HepG2 (cell line): ENCODE measurements at regions not wholly inside any gene's neighbourhood (a gene's known extent, or its start where the extent isn't known, plus 50 kb on each side); places are given as distances from the start of the nearest gene placed in this dataset.

Source experiments
- ATAC-seq: fragments of 200-7000 bp; cut with Tn5 transposase; 3 replicates; pipeline ENCODE4 v1.9.1; 2020; ENCODE audit warnings: mild to moderate bottlenecking, moderate library complexity
- BruUV-seq: library from RNA; stranded (reverse); fragments of 400-500 nt; replicated peaks from 2 replicates; lab custom pipeline; 2021; lab: Mats Ljungman, UMichigan
- CTCF ChIA-PET: fragments of 300-600 bp; formaldehyde crosslinking; extraction: SDS; loops from one replicate; lab custom pipeline; 2021; ENCODE audit warnings: low total read pairs, inconsistent platforms, low intra/inter-chr PET ratio; lab: Yijun Ruan, JAX
- POLR2A ChIA-PET: fragments of 350-600 bp; sonication (Branson Sonifier 250); formaldehyde crosslinking; loops from one replicate; lab custom pipeline; 2020; ENCODE audit warnings: antibody characterized with exemption, inconsistent platforms; lab: Yijun Ruan, JAX
- DNase-seq: peaks from one replicate; pipeline ENCODE4 v3.0.0-alpha.2; 2015; ENCODE audit warnings: low spot score
- FAIRE-seq: peaks from 3 replicates; lab custom pipeline; 2011; peaks lifted over from hg19 to GRCh38; lab: Jason Lieb, UNC
- H2AFZ ChIP-seq: one replicate; pipeline ENCODE4 v1.6.1; 2011; ENCODE audit warnings: low read length, inconsistent platforms
- H3K27ac ChIP-seq: fragments of 300-600 bp; 3 replicates; pipeline ENCODE4 v1.8.0; 2011; ENCODE audit warnings: mixed run types, mild to moderate bottlenecking, mixed read lengths, low read length, inconsistent platforms; ENCODE audit not compliant: insufficient read depth; ENCODE audit errors: extremely low read length
- H3K27me3 ChIP-seq, 2 experiments: fragments of 200-600 bp in 1 of 2; 2 replicates in 1 of 2; 3 replicates in 1 of 2; pipeline versions ENCODE4 v1.6.0 to v1.8.0; 2011; ENCODE audit warnings: low read length in 2 of 2, mild to moderate bottlenecking in 2 of 2, moderate library complexity in 2 of 2, inconsistent platforms in 1 of 2; ENCODE audit not compliant: insufficient read depth in 2 of 2, control insufficient read depth in 1 of 2
- H3K36me3 ChIP-seq, 2 experiments: fragments of 200-600 bp in 1 of 2; replicated peaks in 1 of 2; 2 replicates in 1 of 2; 3 replicates in 1 of 2; pipeline versions ENCODE4 v1.5.1 to v1.8.0; 2011; ENCODE audit warnings: low read length in 2 of 2, inconsistent platforms in 1 of 2; ENCODE audit not compliant: insufficient read depth in 2 of 2, control insufficient read depth in 1 of 2
- H3K4me1 ChIP-seq: 2 replicates; pipeline ENCODE4 v1.5.1; 2012; ENCODE audit warnings: low read length, inconsistent platforms; ENCODE audit not compliant: insufficient read depth
- H3K4me2 ChIP-seq: 2 replicates; pipeline ENCODE4 v1.6.0; 2011; ENCODE audit warnings: low read depth, low read length, inconsistent platforms
- H3K4me3 ChIP-seq, 3 experiments: fragments of 200-600 bp in 1 of 3; sonication (generic), shearing (Covaris generic) in 1 of 3; replicated peaks in 1 of 3; 2 replicates each; pipeline ENCODE4 v1.5.1; 2011 to 2016; ENCODE audit warnings: low read length in 3 of 3, inconsistent platforms in 2 of 3, low read depth in 2 of 3, mild to moderate bottlenecking in 2 of 3, control low read depth in 1 of 3, mixed read lengths in 1 of 3; ENCODE audit not compliant: insufficient read depth in 1 of 3
- H3K79me2 ChIP-seq: one replicate; pipeline ENCODE4 v1.6.1; 2011; ENCODE audit warnings: low read length, inconsistent platforms; ENCODE audit not compliant: insufficient read depth
- H3K9ac ChIP-seq: 2 replicates; pipeline ENCODE4 v1.6.0; 2011; ENCODE audit warnings: mild to moderate bottlenecking, low read depth, low read length, inconsistent platforms; ENCODE audit not compliant: insufficient read depth
- H3K9me3 ChIP-seq: 2 replicates; pipeline ENCODE4 v1.5.1; 2012; ENCODE audit warnings: mild to moderate bottlenecking, low read length
- H4K20me1 ChIP-seq: 2 replicates; pipeline ENCODE4 v1.6.0; 2011; ENCODE audit warnings: inconsistent platforms, mild to moderate bottlenecking, low read length, moderate library complexity; ENCODE audit not compliant: insufficient read depth
- ARNT2 ChIP-seq: sonication (generic); formaldehyde crosslinking; IDR thresholded peaks from 2 replicates; pipeline ENCODE4 v1.8.0; 2022; ENCODE audit warnings: mild to moderate bottlenecking, low read depth, missing genetic modification reagents, moderate library complexity
- BHLHE40 ChIP-seq: IDR thresholded peaks from 2 replicates; pipeline ENCODE4 v1.6.1; 2011; ENCODE audit warnings: low read length, improper control_type of control experiment
- HDAC6 ChIP-seq: fragments of 200-600 bp; sonication (generic); IDR thresholded peaks from 2 replicates; pipeline ENCODE4 v1.7.0; 2017; ENCODE audit warnings: mild to moderate bottlenecking, antibody characterized with exemption, low read length, low read depth
- HIVEP1 ChIP-seq: sonication (generic); formaldehyde crosslinking; IDR thresholded peaks from 2 replicates; pipeline ENCODE4 v1.4.0; 2020; ENCODE audit warnings: mild to moderate bottlenecking, missing genetic modification reagents
- MYC ChIP-seq: sonication (generic); formaldehyde crosslinking; IDR thresholded peaks from 2 replicates; pipeline ENCODE4 v1.9.0; 2021; ENCODE audit warnings: missing genetic modification reagents, borderline replicate concordance
- PRMT3 ChIP-seq: sonication (generic); formaldehyde crosslinking; IDR thresholded peaks from 2 replicates; pipeline ENCODE4 v1.8.1; 2022; ENCODE audit warnings: low read depth, mild to moderate bottlenecking, moderate library complexity, missing genetic modification reagents, borderline replicate concordance
- SATB2 ChIP-seq: sonication (generic); formaldehyde crosslinking; IDR thresholded peaks from 2 replicates; pipeline ENCODE4 v1.5.0; 2020; ENCODE audit warnings: missing genetic modification reagents
- TP53 ChIP-seq: sonication (generic); formaldehyde crosslinking; conservative IDR thresholded peaks from 2 replicates; pipeline ENCODE4 v1.4.0; 2020; ENCODE audit warnings: missing genetic modification reagents
- YEATS2 ChIP-seq: sonication (generic); formaldehyde crosslinking; IDR thresholded peaks from 2 replicates; pipeline ENCODE4 v1.4.0; 2020; ENCODE audit warnings: missing genetic modification reagents, borderline replicate concordance
- ZBTB20 ChIP-seq: sonication (generic); formaldehyde crosslinking; IDR thresholded peaks from 2 replicates; pipeline ENCODE4 v1.8.1; 2023; ENCODE audit warnings: missing genetic modification reagents, low read depth, mild to moderate bottlenecking, borderline replicate concordance
- ZNF124 ChIP-seq: sonication (generic); formaldehyde crosslinking; IDR thresholded peaks from 2 replicates; pipeline ENCODE4 v1.4.0; 2020; ENCODE audit warnings: missing genetic modification reagents
- ZNF326 ChIP-seq: sonication (generic); formaldehyde crosslinking; IDR thresholded peaks from 2 replicates; pipeline ENCODE4 v1.4.0; 2020; ENCODE audit warnings: missing genetic modification reagents, borderline replicate concordance
- ZNF841 ChIP-seq: sonication (generic); formaldehyde crosslinking; IDR thresholded peaks from 2 replicates; pipeline ENCODE4 v1.8.1; 2023; ENCODE audit warnings: missing genetic modification reagents, borderline replicate concordance
- WGBS: methylation state at CpG from one replicate; pipeline ENCODE4 v1.1.6; 2017; ENCODE audit warnings: low lambda C conversion rate; 5-methylcytosine and 5-hydroxymethylcytosine counted together
- in situ Hi-C: cut with HindIII; loops from 2 replicates; pipeline ENCODE4 v1.10.0; 2017; ENCODE audit warnings: low pct_unique_long_range_greater_than_20kb; ENCODE audit not compliant: extremely low pct_ligation_motif_present
- intact Hi-C: fragments of 100-400 bp; cut with micrococcal nuclease; formaldehyde crosslinking; loops from one replicate; pipeline ENCODE4 v1.10.0; 2022; ENCODE audit not compliant: unreplicated experiment
- TF ChIP-seq, protein P1 (sequence below): sonication (generic); formaldehyde crosslinking; IDR thresholded peaks from 2 replicates; pipeline ENCODE4 v1.8.1; 2023; ENCODE audit warnings: missing genetic modification reagents, mild to moderate bottlenecking, borderline replicate concordance
- TF ChIP-seq, protein P2 (sequence below): sonication (generic); formaldehyde crosslinking; IDR thresholded peaks from 2 replicates; pipeline ENCODE4 v1.5.1; 2020; ENCODE audit warnings: missing genetic modification reagents, mild to moderate bottlenecking, borderline replicate concordance
- TF ChIP-seq, protein P3 (sequence below): sonication (generic); formaldehyde crosslinking; IDR thresholded peaks from 2 replicates; pipeline ENCODE4 v1.4.0; 2020; ENCODE audit warnings: missing genetic modification reagents
- TF ChIP-seq, protein P4 (sequence below): sonication (generic); formaldehyde crosslinking; IDR thresholded peaks from 2 replicates; pipeline ENCODE4 v1.8.0; 2022; ENCODE audit warnings: mild to moderate bottlenecking, missing genetic modification reagents, borderline replicate concordance

DNA sequence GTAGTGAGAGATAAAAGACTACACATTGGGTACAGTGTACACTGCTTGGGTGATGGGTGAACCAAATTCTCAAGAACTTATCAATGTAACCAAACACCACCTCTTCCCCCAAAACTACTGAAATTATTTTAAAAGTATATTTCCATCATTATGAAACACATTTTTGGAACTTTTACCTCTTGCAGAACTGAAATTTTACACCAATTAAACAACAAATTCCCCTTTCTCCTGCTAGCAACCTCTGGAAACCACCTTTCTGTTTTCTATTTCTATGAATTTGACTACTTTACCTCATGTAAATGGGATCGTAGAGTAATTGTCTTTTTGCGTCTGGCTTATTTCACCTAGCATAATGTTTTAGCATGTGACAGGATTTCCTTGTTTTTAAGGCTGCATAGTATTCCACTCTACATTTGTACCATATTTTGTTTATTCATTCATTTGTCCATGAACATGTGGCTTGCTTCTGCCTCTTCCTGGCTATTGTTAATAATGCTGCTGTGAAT lies 149.9 kb upstream of the PHACTR1 start:
- FAIRE-seq (no peak), DNase-seq (no peak), ATAC-seq (no peak)
- no peaks in the 10 kb centered on the region for H3K79me2 ChIP-seq
- H3K9me3 ChIP-seq: no peaks in the 10 kb centered on the region
- H3K36me3 ChIP-seq: no peaks in the 10 kb centered on the region
- ChIA-PET CTCF (no interaction called here), POLR2A (no interaction called here)
- no peak overlapping the region for H3K4me2 ChIP-seq
- no peak overlapping the region for H3K4me3 ChIP-seq
- no peak for TF ChIP-seq ZBTB20 (CRISPR knock-in tag)
- TF ChIP-seq, protein P1, sequence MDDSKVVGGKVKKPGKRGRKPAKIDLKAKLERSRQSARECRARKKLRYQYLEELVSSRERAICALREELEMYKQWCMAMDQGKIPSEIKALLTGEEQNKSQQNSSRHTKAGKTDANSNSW (CRISPR knock-in tag): no peak
- no peak for TF ChIP-seq MYC (CRISPR knock-in tag)
- TF ChIP-seq SATB2 (CRISPR knock-in tag): no peak
- no peak for TF ChIP-seq BHLHE40
- no peak for TF ChIP-seq ZNF841
- no peak for TF ChIP-seq ZNF124 (CRISPR knock-in tag)
- no peak for TF ChIP-seq ARNT2
- TF ChIP-seq, protein P2, sequence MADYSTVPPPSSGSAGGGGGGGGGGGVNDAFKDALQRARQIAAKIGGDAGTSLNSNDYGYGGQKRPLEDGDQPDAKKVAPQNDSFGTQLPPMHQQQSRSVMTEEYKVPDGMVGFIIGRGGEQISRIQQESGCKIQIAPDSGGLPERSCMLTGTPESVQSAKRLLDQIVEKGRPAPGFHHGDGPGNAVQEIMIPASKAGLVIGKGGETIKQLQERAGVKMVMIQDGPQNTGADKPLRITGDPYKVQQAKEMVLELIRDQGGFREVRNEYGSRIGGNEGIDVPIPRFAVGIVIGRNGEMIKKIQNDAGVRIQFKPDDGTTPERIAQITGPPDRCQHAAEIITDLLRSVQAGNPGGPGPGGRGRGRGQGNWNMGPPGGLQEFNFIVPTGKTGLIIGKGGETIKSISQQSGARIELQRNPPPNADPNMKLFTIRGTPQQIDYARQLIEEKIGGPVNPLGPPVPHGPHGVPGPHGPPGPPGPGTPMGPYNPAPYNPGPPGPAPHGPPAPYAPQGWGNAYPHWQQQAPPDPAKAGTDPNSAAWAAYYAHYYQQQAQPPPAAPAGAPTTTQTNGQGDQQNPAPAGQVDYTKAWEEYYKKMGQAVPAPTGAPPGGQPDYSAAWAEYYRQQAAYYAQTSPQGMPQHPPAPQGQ (CRISPR knock-in tag): no peak
- TF ChIP-seq PRMT3 (CRISPR knock-in tag): no peak
- no peak for TF ChIP-seq HIVEP1 (CRISPR knock-in tag)
- no peak for TF ChIP-seq TP53 (CRISPR knock-in tag)
- TF ChIP-seq YEATS2: no peak
- TF ChIP-seq, protein P3, sequence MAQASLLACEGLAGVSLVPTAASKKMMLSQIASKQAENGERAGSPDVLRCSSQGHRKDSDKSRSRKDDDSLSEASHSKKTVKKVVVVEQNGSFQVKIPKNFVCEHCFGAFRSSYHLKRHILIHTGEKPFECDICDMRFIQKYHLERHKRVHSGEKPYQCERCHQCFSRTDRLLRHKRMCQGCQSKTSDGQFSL (CRISPR knock-in tag): no peak
- TF ChIP-seq HDAC6: no peak
- no peak for TF ChIP-seq ZNF326
- TF ChIP-seq, protein P4, sequence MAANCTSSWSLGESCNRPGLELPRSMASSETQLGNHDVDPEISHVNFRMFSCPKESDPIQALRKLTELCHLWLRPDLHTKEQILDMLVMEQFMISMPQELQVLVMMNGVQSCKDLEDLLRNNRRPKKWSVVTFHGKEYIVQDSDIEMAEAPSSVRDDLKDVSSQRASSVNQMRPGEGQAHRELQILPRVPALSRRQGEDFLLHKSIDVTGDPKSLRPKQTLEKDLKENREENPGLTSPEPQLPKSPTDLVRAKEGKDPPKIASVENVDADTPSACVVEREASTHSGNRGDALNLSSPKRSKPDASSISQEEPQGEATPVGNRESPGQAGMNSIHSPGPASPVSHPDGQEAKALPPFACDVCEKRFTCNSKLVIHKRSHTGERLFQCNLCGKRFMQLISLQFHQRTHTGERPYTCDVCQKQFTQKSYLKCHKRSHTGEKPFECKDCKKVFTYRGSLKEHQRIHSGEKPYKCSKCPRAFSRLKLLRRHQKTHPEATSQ: no peak
- H3K9ac ChIP-seq: no peak overlapping the region
- no TSS peak for BruUV-seq
- H3K27me3 ChIP-seq: no peaks in the 10 kb centered on the region
- in situ Hi-C loops (no loop called here), intact Hi-C loops (no loop called here)
- no peaks in the 10 kb centered on the region for H3K4me1 ChIP-seq
- H4K20me1 ChIP-seq: no peaks in the 10 kb centered on the region
- WGBS: 89% methylated on average over 2 of the region's 2 CpGs
- H2AFZ ChIP-seq: no peak overlapping the region
- H3K27ac ChIP-seq: no peak overlapping the region
